ENCODE measurements at regions not wholly inside any gene's neighbourhood (a gene's known extent, or its start where the extent isn't known, plus 50 kb on each side); places are given as distances from the start of the nearest gene placed in this dataset.

GRCh38 chr9:11506980-11507379, 894.2 kb upstream of the PTPRD start:
- TF ChIP-seq, protein P1, sequence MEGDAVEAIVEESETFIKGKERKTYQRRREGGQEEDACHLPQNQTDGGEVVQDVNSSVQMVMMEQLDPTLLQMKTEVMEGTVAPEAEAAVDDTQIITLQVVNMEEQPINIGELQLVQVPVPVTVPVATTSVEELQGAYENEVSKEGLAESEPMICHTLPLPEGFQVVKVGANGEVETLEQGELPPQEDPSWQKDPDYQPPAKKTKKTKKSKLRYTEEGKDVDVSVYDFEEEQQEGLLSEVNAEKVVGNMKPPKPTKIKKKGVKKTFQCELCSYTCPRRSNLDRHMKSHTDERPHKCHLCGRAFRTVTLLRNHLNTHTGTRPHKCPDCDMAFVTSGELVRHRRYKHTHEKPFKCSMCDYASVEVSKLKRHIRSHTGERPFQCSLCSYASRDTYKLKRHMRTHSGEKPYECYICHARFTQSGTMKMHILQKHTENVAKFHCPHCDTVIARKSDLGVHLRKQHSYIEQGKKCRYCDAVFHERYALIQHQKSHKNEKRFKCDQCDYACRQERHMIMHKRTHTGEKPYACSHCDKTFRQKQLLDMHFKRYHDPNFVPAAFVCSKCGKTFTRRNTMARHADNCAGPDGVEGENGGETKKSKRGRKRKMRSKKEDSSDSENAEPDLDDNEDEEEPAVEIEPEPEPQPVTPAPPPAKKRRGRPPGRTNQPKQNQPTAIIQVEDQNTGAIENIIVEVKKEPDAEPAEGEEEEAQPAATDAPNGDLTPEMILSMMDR (IDR thresholded peaks at IDR 0.05 in 4 of 5, conservative IDR thresholded peaks at IDR 0.05 in 1 of 5), result no peak
- TF ChIP-seq POLR2A (IDR thresholded peaks at IDR 0.05), result no peak
